OCI-LY7 (cell line): ENCODE measurements at regions not wholly inside any gene's neighbourhood (a gene's known extent, or its start where the extent isn't known, plus 50 kb on each side); places are given as distances from the start of the nearest gene placed in this dataset.

Source experiments
- BruUV-seq: library from RNA; stranded (reverse); fragments of 400-500 nt; replicated peaks from 2 replicates; lab custom pipeline; 2021; lab: Mats Ljungman, UMichigan
- CTCF ChIA-PET: fragments of 300-600 bp; sonication (Branson Sonifier 250); formaldehyde crosslinking; loops from one replicate; lab custom pipeline; 2022; ENCODE audit warnings: antibody characterized with exemption; ENCODE audit not compliant: unreplicated experiment; lab: Charles Lee
- POLR2A ChIA-PET: fragments of 300-600 bp; sonication (Branson Sonifier 250); formaldehyde crosslinking; loops from one replicate; lab custom pipeline; 2022; ENCODE audit warnings: antibody characterized with exemption; lab: Charles Lee
- DNase-seq: peaks from one replicate; pipeline ENCODE4 v3.0.0-alpha.2; 2015; ENCODE audit warnings: low spot score
- H2AFZ ChIP-seq: fragments of 200-600 bp; sonication (generic), shearing (Covaris generic); 2 replicates; pipeline ENCODE4 v1.6.1; 2014; ENCODE audit warnings: mild to moderate bottlenecking, antibody characterized with exemption, low read length, moderate library complexity
- H3K27ac ChIP-seq: fragments of 200-600 bp; sonication (generic); 2 replicates; pipeline ENCODE4 v1.5.1; 2014; ENCODE audit warnings: mixed run types, low read depth, mild to moderate bottlenecking, moderate library complexity, low read length, inconsistent platforms; ENCODE audit not compliant: poor library complexity, severe bottlenecking
- H3K36me3 ChIP-seq: fragments of 200-600 bp; sonication (generic); 2 replicates; pipeline ENCODE4 v1.6.1; 2014; ENCODE audit warnings: mild to moderate bottlenecking, antibody characterized with exemption, low read length, moderate library complexity, mixed read lengths; ENCODE audit not compliant: insufficient read depth
- H3K4me1 ChIP-seq: fragments of 200-600 bp; sonication (generic); 2 replicates; pipeline ENCODE4 v1.5.1; 2014; ENCODE audit warnings: mild to moderate bottlenecking, low read length; ENCODE audit not compliant: insufficient read depth, poor library complexity, severe bottlenecking
- H3K4me2 ChIP-seq: fragments of 200-600 bp; sonication (generic); 2 replicates; pipeline ENCODE4 v1.6.1; 2014; ENCODE audit warnings: mild to moderate bottlenecking, low read length
- H3K4me3 ChIP-seq: fragments of 200-600 bp; sonication (generic); 2 replicates; pipeline ENCODE4 v1.5.1; 2014; ENCODE audit warnings: mild to moderate bottlenecking, low read depth, low read length; ENCODE audit not compliant: poor library complexity, severe bottlenecking
- H3K79me2 ChIP-seq: fragments of 200-600 bp; sonication (generic); 2 replicates; pipeline ENCODE4 v1.6.1; 2016; ENCODE audit warnings: low read depth, mild to moderate bottlenecking, low read length, moderate library complexity, mixed read lengths; ENCODE audit not compliant: insufficient read depth
- H3K9me2 ChIP-seq: fragments of 200-600 bp; sonication (generic); 2 replicates; pipeline ENCODE4 v1.6.1; 2016; ENCODE audit warnings: mild to moderate bottlenecking, low read length, mixed read lengths; ENCODE audit not compliant: insufficient read depth
- H3K9me3 ChIP-seq: fragments of 200-600 bp; sonication (generic); 2 replicates; pipeline ENCODE4 v1.6.1; 2014; ENCODE audit warnings: mild to moderate bottlenecking, mixed run types, low read length, mixed read lengths
- H4K20me1 ChIP-seq: fragments of 200-600 bp; sonication (generic); 2 replicates; pipeline ENCODE4 v1.6.1; 2014; ENCODE audit warnings: mild to moderate bottlenecking, antibody characterized with exemption, low read length, moderate library complexity, mixed read lengths; ENCODE audit not compliant: insufficient read depth
- EZH2phosphoT487 ChIP-seq: fragments of 200-600 bp; sonication (generic); IDR thresholded peaks from 2 replicates; pipeline ENCODE4 v1.6.1; 2018; ENCODE audit warnings: low read depth, borderline replicate concordance, mild to moderate bottlenecking, mixed run types, antibody characterized with exemption, low read length, moderate library complexity, mixed read lengths
- intact Hi-C: fragments of 100-400 bp; cut with micrococcal nuclease; formaldehyde crosslinking; loops from one replicate; pipeline ENCODE4 v1.10.0; 2022; ENCODE audit not compliant: unreplicated experiment
- TF ChIP-seq, protein P1 (sequence below): fragments of 200-600 bp; sonication (generic); conservative IDR thresholded peaks from 2 replicates; pipeline ENCODE4 v1.5.1; 2014; ENCODE audit warnings: mild to moderate bottlenecking, antibody characterized with exemption, low read length, moderate library complexity, mixed read lengths

DNA sequence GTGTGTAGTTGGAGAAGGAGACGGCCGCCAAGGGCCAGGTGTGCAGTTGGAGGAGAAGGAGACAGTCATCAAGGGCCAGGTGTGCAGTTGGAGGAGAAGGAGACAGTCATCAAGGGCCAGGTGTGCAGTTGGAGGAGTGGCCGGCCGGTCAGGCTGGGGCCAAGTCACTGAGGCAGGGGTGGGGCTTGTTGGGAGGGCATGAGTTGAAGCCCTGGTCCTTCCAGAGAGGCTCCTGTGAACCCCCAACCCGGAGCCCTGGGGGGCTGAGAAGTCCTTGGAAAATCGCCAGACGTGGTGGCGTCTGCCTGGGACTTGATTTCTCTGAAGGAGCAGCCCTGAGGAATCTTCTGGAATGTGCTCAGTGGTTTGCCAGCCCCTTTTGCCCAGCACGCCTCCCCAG, 1320.5 kb downstream of the BRD1 start:
- Histone ChIP-seq H3K9me2 (no peaks in the 10 kb centered on the region), H3K27ac (no peak overlapping the region), H3K9me3 (no peaks in the 10 kb centered on the region), H3K79me2 (no peaks in the 10 kb centered on the region), H3K4me3 (no peak overlapping the region), H2AFZ (no peak overlapping the region), H3K4me2 (no peak overlapping the region), H3K36me3 (no peaks in the 10 kb centered on the region), H3K4me1 (no peaks in the 10 kb centered on the region), H4K20me1 (no peaks in the 10 kb centered on the region)
- intact Hi-C loops, result no loop called here
- ChIA-PET POLR2A (no interaction called here), CTCF (no interaction called here)
- TF ChIP-seq EZH2phosphoT487, result no peak
- TF ChIP-seq, protein P1, sequence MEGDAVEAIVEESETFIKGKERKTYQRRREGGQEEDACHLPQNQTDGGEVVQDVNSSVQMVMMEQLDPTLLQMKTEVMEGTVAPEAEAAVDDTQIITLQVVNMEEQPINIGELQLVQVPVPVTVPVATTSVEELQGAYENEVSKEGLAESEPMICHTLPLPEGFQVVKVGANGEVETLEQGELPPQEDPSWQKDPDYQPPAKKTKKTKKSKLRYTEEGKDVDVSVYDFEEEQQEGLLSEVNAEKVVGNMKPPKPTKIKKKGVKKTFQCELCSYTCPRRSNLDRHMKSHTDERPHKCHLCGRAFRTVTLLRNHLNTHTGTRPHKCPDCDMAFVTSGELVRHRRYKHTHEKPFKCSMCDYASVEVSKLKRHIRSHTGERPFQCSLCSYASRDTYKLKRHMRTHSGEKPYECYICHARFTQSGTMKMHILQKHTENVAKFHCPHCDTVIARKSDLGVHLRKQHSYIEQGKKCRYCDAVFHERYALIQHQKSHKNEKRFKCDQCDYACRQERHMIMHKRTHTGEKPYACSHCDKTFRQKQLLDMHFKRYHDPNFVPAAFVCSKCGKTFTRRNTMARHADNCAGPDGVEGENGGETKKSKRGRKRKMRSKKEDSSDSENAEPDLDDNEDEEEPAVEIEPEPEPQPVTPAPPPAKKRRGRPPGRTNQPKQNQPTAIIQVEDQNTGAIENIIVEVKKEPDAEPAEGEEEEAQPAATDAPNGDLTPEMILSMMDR, result no peak
- BruUV-seq, result no TSS peak
- no peak for DNase-seq

DNA sequence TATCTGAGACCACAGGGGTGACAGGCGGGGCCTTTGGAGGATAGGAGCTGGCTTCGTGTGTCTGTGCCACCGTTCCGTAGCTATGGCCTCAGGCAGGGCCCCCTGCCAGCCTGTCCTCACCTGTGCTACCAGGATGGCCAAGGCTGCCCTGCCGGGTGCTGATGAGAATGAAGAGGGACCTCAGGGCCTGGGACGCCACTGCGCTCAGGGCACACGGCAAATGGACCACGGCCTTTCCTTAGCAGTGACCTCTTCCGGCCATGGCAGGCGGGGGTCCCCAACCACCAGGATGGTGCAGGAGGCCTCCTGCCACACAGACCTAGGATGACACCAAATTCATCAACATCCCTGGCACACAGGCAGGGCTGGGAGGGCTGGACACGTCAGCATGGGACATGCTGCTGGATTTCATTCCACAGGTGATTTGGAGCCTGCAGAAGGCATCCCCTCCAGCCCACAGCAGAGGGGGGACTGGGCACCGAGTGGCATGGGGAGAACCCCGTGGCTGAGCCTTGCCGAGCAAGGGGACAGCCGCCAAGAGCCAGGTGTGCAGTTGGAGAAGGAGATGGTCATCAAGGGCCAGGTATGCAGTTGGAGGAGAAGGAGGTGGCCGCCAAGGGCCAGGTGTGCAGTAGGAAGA, 1321.0 kb downstream of the BRD1 start:
- ChIA-PET CTCF (no interaction called here), POLR2A (no interaction called here)
- no peaks in the 10 kb centered on the region for H3K79me2 ChIP-seq
- no TSS peak for BruUV-seq
- intact Hi-C loops, result no loop called here
- H3K4me3 ChIP-seq, result no peak overlapping the region
- H3K27ac ChIP-seq, result no peak overlapping the region
- no peak overlapping the region for H2AFZ ChIP-seq
- no peaks in the 10 kb centered on the region for H4K20me1 ChIP-seq
- TF ChIP-seq EZH2phosphoT487, result no peak
- TF ChIP-seq, protein P1, result no peak
- DNase-seq, result no peak
- H3K4me2 ChIP-seq, result no peak overlapping the region
- no peaks in the 10 kb centered on the region for H3K9me3 ChIP-seq
- no peaks in the 10 kb centered on the region for H3K36me3 ChIP-seq
- H3K4me1 ChIP-seq, result no peaks in the 10 kb centered on the region
- H3K9me2 ChIP-seq, result no peaks in the 10 kb centered on the region

DNA sequence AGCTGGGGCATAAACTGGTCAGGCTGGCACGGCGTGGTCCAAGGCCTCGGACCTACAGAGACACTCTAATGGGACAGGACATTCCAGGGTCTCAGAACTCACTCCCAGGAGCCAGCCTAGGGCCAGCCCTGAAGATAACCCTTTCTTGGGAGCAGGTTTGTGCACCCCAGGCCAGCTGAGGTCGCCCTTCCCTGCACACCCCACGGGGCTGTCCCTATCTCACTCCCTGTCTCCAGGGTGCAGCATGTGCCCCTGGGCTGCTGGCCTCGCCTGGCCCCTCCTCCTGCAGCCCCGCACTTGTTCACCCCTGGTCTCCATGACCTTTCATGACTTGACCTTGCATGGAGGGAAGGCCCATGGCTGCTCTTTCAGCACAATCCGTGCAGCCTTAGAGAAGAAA, 1321.8 kb downstream of the BRD1 start:
- Histone ChIP-seq H2AFZ (no peak overlapping the region), H4K20me1 (no peaks in the 10 kb centered on the region), H3K4me2 (no peak overlapping the region), H3K79me2 (no peaks in the 10 kb centered on the region), H3K27ac (no peak overlapping the region), H3K9me2 (no peaks in the 10 kb centered on the region), H3K36me3 (no peaks in the 10 kb centered on the region), H3K4me1 (no peaks in the 10 kb centered on the region), H3K9me3 (no peaks in the 10 kb centered on the region), H3K4me3 (no peak overlapping the region)
- intact Hi-C loops, result no loop called here
- ChIA-PET POLR2A (no interaction called here), CTCF (no interaction called here)
- TF ChIP-seq, protein P1, result peak; percentile 25; the same call in 1 of the 2 replicates
- no peak for TF ChIP-seq EZH2phosphoT487
- no peak for DNase-seq
- BruUV-seq, result no TSS peak
